ENCODE measurements at regions not wholly inside any gene's neighbourhood (a gene's known extent, or its start where the extent isn't known, plus 50 kb on each side); places are given as distances from the start of the nearest gene placed in this dataset.

DNA sequence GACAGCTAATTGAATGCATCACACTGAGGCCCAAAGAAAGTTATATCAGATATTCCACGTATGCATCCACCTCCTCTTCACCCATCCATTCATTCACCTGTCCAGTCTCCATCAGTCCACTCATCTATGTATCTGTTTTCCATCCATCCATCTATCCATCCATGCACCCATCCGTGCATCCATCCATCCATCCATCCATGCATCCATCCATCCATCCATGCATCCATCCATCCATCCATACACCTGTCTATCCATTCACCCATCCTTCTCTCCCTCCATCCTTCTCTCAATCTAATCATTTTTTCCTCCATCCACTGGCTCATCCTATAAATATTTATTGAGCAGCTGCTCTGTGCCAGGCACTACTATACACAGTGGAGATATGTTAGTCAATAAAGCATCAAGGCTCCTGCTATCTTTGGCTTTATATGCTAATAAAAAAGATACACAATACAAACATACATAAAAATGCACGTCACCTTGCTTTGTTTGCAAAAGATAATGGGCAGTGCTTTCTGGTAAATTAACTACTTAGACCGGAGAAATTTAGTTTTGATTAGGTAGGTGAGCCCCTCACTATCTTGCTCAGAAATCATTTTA is 442.0 kb upstream of the KLF6 start:
- no peak for TF ChIP-seq CTCF (IDR thresholded peaks at IDR 0.05; ENCODE audit: insufficient read depth, low read length, poor library complexity, severe bottlenecking)
- TF ChIP-seq EZH2phosphoT487 (conservative IDR thresholded peaks at IDR 0.05; ENCODE audit: low read length), result no peak
